GM12878 (cell line): ENCODE measurements at regions not wholly inside any gene's neighbourhood (a gene's known extent, or its start where the extent isn't known, plus 50 kb on each side); places are given as distances from the start of the nearest gene placed in this dataset.

Source experiments
- ATAC-seq: fragments of 200-7000 bp; cut with Tn5 transposase; 3 replicates; pipeline ENCODE4 v1.9.1; 2020; ENCODE audit warnings: mild to moderate bottlenecking, moderate library complexity
- BruUV-seq: library from RNA; stranded (reverse); fragments of 400-500 nt; replicated peaks from 2 replicates; lab custom pipeline; 2021; lab: Mats Ljungman, UMichigan
- CTCF ChIA-PET: fragments of 300-600 bp; sonication (Branson Sonifier 250); formaldehyde crosslinking; extraction: SDS; loops from one replicate; lab custom pipeline; 2021; ENCODE audit warnings: inconsistent platforms; lab: Yijun Ruan, JAX
- POLR2A ChIA-PET: fragments of 350-600 bp; formaldehyde crosslinking; extraction: SDS; loops from one replicate; lab custom pipeline; 2021; ENCODE audit warnings: inconsistent platforms; lab: Charles Lee
- RAD21 ChIA-PET: fragments of 300-600 bp; sonication (Branson Sonifier 250); formaldehyde crosslinking; loops from one replicate; lab custom pipeline; 2023; ENCODE audit warnings: antibody characterized with exemption; ENCODE audit not compliant: unreplicated experiment; lab: Charles Lee
- SMC1A ChIA-PET: fragments of 300-600 bp; sonication (Branson Sonifier 250); formaldehyde crosslinking; loops from one replicate; lab custom pipeline; 2023; ENCODE audit not compliant: unreplicated experiment, uncharacterized antibody; lab: Charles Lee
- DNase-seq: peaks from one replicate; pipeline ENCODE4 v3.0.0-alpha.2; 2011; ENCODE audit warnings: low read depth, low spot score
- FAIRE-seq: peaks from 3 replicates; lab custom pipeline; 2011; peaks lifted over from hg19 to GRCh38; lab: Jason Lieb, UNC
- H2AFZ ChIP-seq: 2 replicates; pipeline ENCODE4 v1.6.0; 2011; ENCODE audit warnings: low read depth, low read length, control low read depth; ENCODE audit not compliant: control insufficient read depth
- H3K27ac ChIP-seq: 2 replicates; pipeline ENCODE4 v1.5.1; 2011; ENCODE audit warnings: control low read depth; ENCODE audit not compliant: control insufficient read depth, insufficient read depth
- H3K27me3 ChIP-seq, 2 experiments: replicated peaks in 1 of 2; 2 replicates each; pipeline versions ENCODE4 v1.6.0 to v1.6.1; 2011; ENCODE audit warnings: low read length in 1 of 2; ENCODE audit not compliant: control insufficient read depth in 2 of 2, insufficient read depth in 2 of 2
- H3K36me3 ChIP-seq, 2 experiments: 2 replicates each; pipeline ENCODE4 v1.5.1; 2011; ENCODE audit warnings: low read length in 1 of 2; ENCODE audit not compliant: control insufficient read depth in 2 of 2, insufficient read depth in 2 of 2
- H3K4me1 ChIP-seq: 2 replicates; pipeline ENCODE4 v1.6.1; 2011; ENCODE audit warnings: mild to moderate bottlenecking, low read length, moderate library complexity, mixed read lengths; ENCODE audit not compliant: control insufficient read depth, insufficient read depth
- H3K4me2 ChIP-seq: 2 replicates; pipeline ENCODE4 v1.6.0; 2011; ENCODE audit warnings: control low read depth; ENCODE audit not compliant: control insufficient read depth, insufficient read depth
- H3K4me3 ChIP-seq: fragments of 200-600 bp; sonication (generic); 2 replicates; pipeline ENCODE4 v1.5.1; 2016
- H3K79me2 ChIP-seq: 2 replicates; pipeline ENCODE4 v1.6.0; 2011; ENCODE audit warnings: low read length; ENCODE audit not compliant: control insufficient read depth, insufficient read depth
- H3K9ac ChIP-seq: 2 replicates; pipeline ENCODE4 v1.8.0; 2011; ENCODE audit warnings: low read length, control low read depth, mixed read lengths; ENCODE audit not compliant: control insufficient read depth, insufficient read depth
- H3K9me3 ChIP-seq: replicated peaks from 3 replicates; pipeline ENCODE4 v1.5.1; 2011; ENCODE audit warnings: mild to moderate bottlenecking, low read length; ENCODE audit not compliant: control insufficient read depth, insufficient read depth
- H4K20me1 ChIP-seq: 2 replicates; pipeline ENCODE4 v1.6.0; 2011; ENCODE audit not compliant: control insufficient read depth, insufficient read depth
- EGR1 ChIP-seq, 2 experiments: IDR thresholded peaks; 1 replicate in 1 of 2; 2 replicates in 1 of 2; pipeline ENCODE4 v1.6.1; 2011 to 2012; ENCODE audit warnings: low read depth in 2 of 2, low read length in 2 of 2, borderline replicate concordance in 1 of 2, mild to moderate bottlenecking in 1 of 2, moderate library complexity in 1 of 2
- ESRRA ChIP-seq: IDR thresholded peaks from 2 replicates; pipeline ENCODE4 v1.6.1; 2012; ENCODE audit warnings: mild to moderate bottlenecking, low read length, improper control_type of control experiment
- FOXM1 ChIP-seq: IDR thresholded peaks from 2 replicates; pipeline ENCODE4 v1.6.1; 2012; ENCODE audit warnings: low read depth, mild to moderate bottlenecking, inconsistent platforms, low read length, moderate library complexity
- MXI1 ChIP-seq: fragments of 150-350 bp; IDR thresholded peaks from 2 replicates; pipeline ENCODE4 v1.6.1; 2011; ENCODE audit warnings: low read depth, mild to moderate bottlenecking, inconsistent platforms, low read length, improper control_type of control experiment
- NRF1 ChIP-seq: conservative IDR thresholded peaks from 2 replicates; pipeline ENCODE4 v1.6.1; 2011; ENCODE audit warnings: mild to moderate bottlenecking, low read depth, low read length, improper control_type of control experiment
- POLR2AphosphoS2 ChIP-seq: IDR thresholded peaks from 2 replicates; pipeline ENCODE4 v1.6.1; 2011; ENCODE audit warnings: low read depth, mild to moderate bottlenecking, low read length, improper control_type of control experiment, moderate library complexity
- RAD51 ChIP-seq: fragments of 450-650 bp; IDR thresholded peaks from 2 replicates; pipeline ENCODE4 v1.6.1; 2016; ENCODE audit warnings: moderate library complexity, mild to moderate bottlenecking, inconsistent platforms
- RFX5 ChIP-seq: IDR thresholded peaks from 2 replicates; pipeline ENCODE4 v1.6.1; 2011; ENCODE audit warnings: low read depth, low read length, improper control_type of control experiment
- in situ Hi-C: fragments of 300-500 bp; cut with MboI; formaldehyde crosslinking; loops from 9 replicates; pipeline ENCODE4 v1.14.3; 2018; ENCODE audit warnings: mixed read lengths
- intact Hi-C: fragments of 100-400 bp; cut with micrococcal nuclease; formaldehyde crosslinking; loops from one replicate; pipeline ENCODE4 v1.14.2; 2022; ENCODE audit not compliant: unreplicated experiment

GRCh38 chr15:97686324-97686723 is 274.2 kb upstream of the ARRDC4 start (continued):
- TF ChIP-seq FOXM1 (no peak), RFX5 (no peak), RAD51 (no peak), POLR2AphosphoS2 (no peak)

- FAIRE-seq (no peak), DNase-seq (no peak)
- H3K9ac ChIP-seq: no peak overlapping the region
- no peaks in the 10 kb centered on the region for H3K27me3 ChIP-seq
- H4K20me1 ChIP-seq: no peaks in the 10 kb centered on the region
- no peak overlapping the region for H2AFZ ChIP-seq
- H3K4me2 ChIP-seq: no peak overlapping the region
- BruUV-seq: no TSS peak
- H3K27ac ChIP-seq: no peak overlapping the region
- ChIA-PET RAD21 (no interaction called here), CTCF (no interaction called here)
- no peaks in the 10 kb centered on the region for H3K79me2 ChIP-seq
- no peaks in the 10 kb centered on the region for H3K4me1 ChIP-seq
- no peaks in the 10 kb centered on the region for H3K36me3 ChIP-seq
- in situ Hi-C loops: no loop called here
- no peak for TF ChIP-seq EGR1 (IDR thresholded peaks at IDR 0.05; ENCODE audit: borderline replicate concordance in 1 of 2, low read depth in 2 of 2, low read length in 2 of 2)
- TF ChIP-seq NRF1: no peak
- TF ChIP-seq MXI1: no peak
- no peak for TF ChIP-seq ESRRA
- TF ChIP-seq, all 136 proteins: peak for 0
- ATAC-seq: no peak
- ChIA-PET SMC1A (no interaction called here), POLR2A (no interaction called here)
- no peak overlapping the region for H3K4me3 ChIP-seq
- no peaks in the 10 kb centered on the region for H3K9me3 ChIP-seq
- intact Hi-C loops: no loop called here
Measured at GRCh38 chr15:97687654-97688053, 272.8 kb upstream of the ARRDC4 start.
